Nephron progenitor cell (in vitro differentiated cells): ENCODE measurements at regions not wholly inside any gene's neighbourhood (a gene's known extent, or its start where the extent isn't known, plus 50 kb on each side); places are given as distances from the start of the nearest gene placed in this dataset.

ENCODE experiments used
- DNase-seq: peaks from one replicate; pipeline ENCODE4 v3.0.0; 2021
- H3K27ac Mint-ChIP-seq: 2 replicates; pipeline ENCODE4 v1.8.0; 2021; ENCODE audit warnings: mild to moderate bottlenecking, moderate library complexity, mixed read lengths
- H3K27me3 Mint-ChIP-seq: 2 replicates; pipeline ENCODE4 v1.8.0; 2021; ENCODE audit warnings: mild to moderate bottlenecking, low read depth, mixed read lengths; ENCODE audit not compliant: poor library complexity
- H3K36me3 Mint-ChIP-seq: 2 replicates; pipeline ENCODE4 v1.8.0; 2021; ENCODE audit warnings: low read depth, mixed read lengths
- H3K4me1 Mint-ChIP-seq: 2 replicates; pipeline ENCODE4 v1.8.0; 2021; ENCODE audit warnings: mixed read lengths
- H3K4me3 Mint-ChIP-seq: 2 replicates; pipeline ENCODE4 v1.8.0; 2021; ENCODE audit warnings: mild to moderate bottlenecking, moderate library complexity, mixed read lengths
- H3K9me3 Mint-ChIP-seq: 2 replicates; pipeline ENCODE4 v1.8.0; 2021; ENCODE audit warnings: mild to moderate bottlenecking, moderate library complexity, mixed read lengths
- CTCF ChIP-seq: fragments of 200-600 bp; sonication (generic); IDR thresholded peaks from 2 replicates; pipeline ENCODE4 v1.5.0; 2021; ENCODE audit warnings: antibody characterized with exemption

- peaks cover 8% of the 10 kb centered on the region for H3K9me3 Mint-ChIP-seq
- no peak overlapping the region for H3K27ac Mint-ChIP-seq
- no peaks in the 10 kb centered on the region for H3K36me3 Mint-ChIP-seq
- H3K4me3 Mint-ChIP-seq: no peak overlapping the region
- peaks cover 31% of the 10 kb centered on the region for H3K4me1 Mint-ChIP-seq
- TF ChIP-seq CTCF: no peak
- DNase-seq: no peak
- H3K27me3 Mint-ChIP-seq: peaks cover 14% of the 10 kb centered on the region
Measured at GRCh38 chr6:1510239-1510638, 99.5 kb upstream of the FOXC1 start.

- Mint-ChIP-seq H3K9me3 (peaks cover 8% of the 10 kb centered on the region), H3K27me3 (peaks cover 12% of the 10 kb centered on the region), H3K4me1 (peaks cover 52% of the 10 kb centered on the region), H3K4me3 (no peak overlapping the region), H3K36me3 (no peaks in the 10 kb centered on the region), H3K27ac (peak overlapping the region; percentile 84)
- DNase-seq: no peak
- no peak for TF ChIP-seq CTCF
Measured at GRCh38 chr6:1513215-1513780, 96.4 kb upstream of the FOXC1 start.

- no peak overlapping the region for H3K4me3 Mint-ChIP-seq
- H3K9me3 Mint-ChIP-seq: peaks cover 8% of the 10 kb centered on the region
Measured at GRCh38 chr6:1514078-1514477, 95.6 kb upstream of the FOXC1 start.

DNA sequence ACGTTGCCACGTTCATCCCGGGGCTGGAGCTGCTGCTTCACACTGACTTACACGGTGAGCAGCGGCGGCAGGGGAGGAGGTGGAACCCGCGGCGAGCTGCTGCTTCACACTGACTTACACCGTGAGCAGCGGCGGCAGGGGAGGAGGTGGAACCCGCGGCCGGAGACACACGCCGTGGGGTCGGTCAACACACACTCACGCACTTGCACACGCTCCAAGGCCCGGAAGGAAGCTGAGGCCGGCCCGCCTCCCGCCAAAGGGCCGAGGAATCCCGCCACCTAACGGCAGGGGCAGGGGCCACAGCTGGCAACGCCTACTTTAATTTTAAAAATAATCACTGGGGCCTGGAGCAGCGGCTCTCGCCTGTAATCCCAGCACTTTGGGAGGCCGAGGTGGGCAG, 94.4 kb upstream of the FOXC1 start:
- Mint-ChIP-seq H3K27me3 (peaks cover 3% of the 10 kb centered on the region), H3K4me1 (peaks cover 52% of the 10 kb centered on the region), H3K9me3 (no peaks in the 10 kb centered on the region), H3K27ac (no peak overlapping the region), H3K36me3 (no peaks in the 10 kb centered on the region), H3K4me3 (no peak overlapping the region)
- DNase-seq: no peak
- TF ChIP-seq CTCF: no peak

More at GRCh38 chr6:1514078-1514477, 95.6 kb upstream of the FOXC1 start:
- no peak for DNase-seq
- H3K27me3 Mint-ChIP-seq: peaks cover 10% of the 10 kb centered on the region
- no peaks in the 10 kb centered on the region for H3K36me3 Mint-ChIP-seq
- H3K4me1 Mint-ChIP-seq: peaks cover 52% of the 10 kb centered on the region
- no peak for TF ChIP-seq CTCF
- H3K27ac Mint-ChIP-seq: no peak overlapping the region

- no peak for TF ChIP-seq CTCF
- DNase-seq: no peak
- Mint-ChIP-seq H3K27ac (no peak overlapping the region), H3K4me3 (no peak overlapping the region), H3K36me3 (no peaks in the 10 kb centered on the region), H3K27me3 (peaks cover 3% of the 10 kb centered on the region), H3K9me3 (no peaks in the 10 kb centered on the region), H3K4me1 (peaks cover 52% of the 10 kb centered on the region)
Measured at GRCh38 chr6:1515781-1516180, 93.9 kb upstream of the FOXC1 start.

DNA sequence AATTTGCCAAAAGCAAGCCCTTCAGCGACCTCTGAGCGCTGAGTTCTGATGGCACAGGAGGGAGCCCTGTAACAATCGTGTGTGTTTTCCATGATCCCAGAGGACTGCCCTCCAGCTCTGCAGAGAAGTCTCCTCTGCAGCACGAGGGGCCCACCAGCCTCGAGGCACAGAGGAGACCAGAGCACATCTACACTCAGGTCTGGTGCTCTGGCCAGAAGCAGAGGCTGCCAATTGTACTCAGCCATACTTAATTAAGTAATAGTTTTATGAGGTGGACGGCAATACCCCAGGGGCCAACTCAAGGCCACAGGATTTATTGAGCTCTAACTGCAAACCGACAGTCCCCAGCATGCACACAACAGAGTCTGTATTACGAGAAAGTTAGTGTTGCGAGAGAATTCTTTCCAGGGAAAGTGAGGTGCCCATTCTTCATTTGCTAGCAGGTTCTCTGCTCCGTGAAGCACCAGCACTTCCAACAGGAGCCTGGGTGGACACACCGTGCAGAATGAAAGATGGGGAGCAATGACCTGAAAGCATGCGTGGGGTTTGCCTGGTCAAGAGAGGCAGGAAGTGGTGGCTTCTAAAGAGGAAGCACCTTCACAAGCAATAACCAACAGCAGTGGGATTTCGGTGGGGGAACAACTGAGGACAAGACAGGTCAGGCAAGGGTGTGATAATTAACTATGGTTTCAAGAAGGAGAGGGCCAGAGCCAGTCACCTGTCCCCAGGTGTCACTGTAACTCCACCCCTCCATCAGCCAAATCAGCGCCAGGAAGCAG, 92.8 kb upstream of the FOXC1 start:
- H3K9me3 Mint-ChIP-seq: no peaks in the 10 kb centered on the region
- TF ChIP-seq CTCF: no peak
- H3K27ac Mint-ChIP-seq: no peak overlapping the region
- no peaks in the 10 kb centered on the region for H3K36me3 Mint-ChIP-seq
- peaks cover 3% of the 10 kb centered on the region for H3K27me3 Mint-ChIP-seq
- no peak overlapping the region for H3K4me3 Mint-ChIP-seq
- DNase-seq: no peak
- H3K4me1 Mint-ChIP-seq: peaks cover 52% of the 10 kb centered on the region
